ENCODE measurements at regions not wholly inside any gene's neighbourhood (a gene's known extent, or its start where the extent isn't known, plus 50 kb on each side); places are given as distances from the start of the nearest gene placed in this dataset.

DNA sequence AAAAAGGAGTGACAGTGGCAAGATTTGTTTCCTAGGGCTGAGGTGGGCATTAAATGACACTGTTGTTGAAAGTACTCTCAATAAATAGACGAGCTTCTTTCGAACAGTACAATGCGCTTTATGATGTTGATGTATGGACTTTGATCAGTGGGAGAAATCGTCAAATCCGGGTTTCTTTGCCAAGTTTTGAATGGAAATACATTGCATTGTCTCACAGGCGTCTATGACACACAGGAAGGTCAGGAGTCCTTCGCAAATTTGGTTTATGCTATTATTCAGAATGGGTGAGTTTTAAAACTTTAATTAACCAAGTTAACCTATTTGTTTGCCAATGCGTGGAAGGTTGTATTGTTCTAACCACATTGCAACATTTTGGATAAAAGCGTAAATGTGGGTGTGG lies 547.3 kb upstream of the SLC35B3 start:
- DNase-seq (no peak), ATAC-seq (no peak)
- no peaks in the 10 kb centered on the region for H3K27me3 ChIP-seq
- TF ChIP-seq CTCF (IDR thresholded peaks at IDR 0.05), result no peak
- no peaks in the 10 kb centered on the region for H3K4me1 ChIP-seq
- H3K36me3 ChIP-seq, result no peaks in the 10 kb centered on the region
- intact Hi-C loops (cut with DNase I), result no loop called here
- H3K9me3 ChIP-seq, result no peaks in the 10 kb centered on the region
- no peak overlapping the region for H3K4me3 ChIP-seq
- H3K27ac ChIP-seq, result no peak overlapping the region

- TF ChIP-seq CTCF (IDR thresholded peaks at IDR 0.05), result no peak
- H3K9me3 ChIP-seq, result peaks cover 10% of the 10 kb centered on the region
- no peak overlapping the region for H3K4me3 ChIP-seq
- DNase-seq (no peak), ATAC-seq (no peak)
- H3K36me3 ChIP-seq, result no peaks in the 10 kb centered on the region
- H3K27me3 ChIP-seq, result no peaks in the 10 kb centered on the region
- intact Hi-C loops (cut with DNase I), result no loop called here
- no peak overlapping the region for H3K27ac ChIP-seq
- no peaks in the 10 kb centered on the region for H3K4me1 ChIP-seq
These were observed 538.0 kb upstream of the SLC35B3 start for GRCh38 chr6:8973395-8973794.

DNA sequence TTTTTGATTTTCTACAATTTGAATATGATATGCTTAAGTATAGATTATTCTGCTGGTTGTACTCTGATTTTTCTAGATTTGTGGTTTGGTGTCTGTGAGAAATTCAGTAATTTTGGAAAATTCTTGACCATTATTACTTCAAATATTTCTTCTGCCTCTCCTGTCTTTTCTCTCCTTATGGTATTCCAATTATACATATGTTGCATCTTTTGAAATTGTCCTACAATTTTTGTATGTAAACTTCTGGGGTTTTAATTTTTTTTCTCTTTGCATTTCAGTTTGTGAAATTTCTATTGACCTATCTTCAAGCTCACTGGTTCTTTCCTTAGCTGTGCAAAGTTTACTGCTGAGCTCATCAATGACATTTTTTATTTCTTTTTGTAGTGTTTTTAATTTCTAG lies 534.4 kb upstream of the SLC35B3 start:
- peaks cover 10% of the 10 kb centered on the region for H3K9me3 ChIP-seq
- ATAC-seq, result no peak
- H3K4me3 ChIP-seq, result no peak overlapping the region
- no peak overlapping the region for H3K27ac ChIP-seq
- H3K36me3 ChIP-seq, result no peaks in the 10 kb centered on the region
- TF ChIP-seq CTCF (IDR thresholded peaks at IDR 0.05), result no peak
- no peaks in the 10 kb centered on the region for H3K27me3 ChIP-seq
- DNase-seq, result no peak
- intact Hi-C loops (cut with DNase I), result no loop called here
- no peaks in the 10 kb centered on the region for H3K4me1 ChIP-seq

DNA sequence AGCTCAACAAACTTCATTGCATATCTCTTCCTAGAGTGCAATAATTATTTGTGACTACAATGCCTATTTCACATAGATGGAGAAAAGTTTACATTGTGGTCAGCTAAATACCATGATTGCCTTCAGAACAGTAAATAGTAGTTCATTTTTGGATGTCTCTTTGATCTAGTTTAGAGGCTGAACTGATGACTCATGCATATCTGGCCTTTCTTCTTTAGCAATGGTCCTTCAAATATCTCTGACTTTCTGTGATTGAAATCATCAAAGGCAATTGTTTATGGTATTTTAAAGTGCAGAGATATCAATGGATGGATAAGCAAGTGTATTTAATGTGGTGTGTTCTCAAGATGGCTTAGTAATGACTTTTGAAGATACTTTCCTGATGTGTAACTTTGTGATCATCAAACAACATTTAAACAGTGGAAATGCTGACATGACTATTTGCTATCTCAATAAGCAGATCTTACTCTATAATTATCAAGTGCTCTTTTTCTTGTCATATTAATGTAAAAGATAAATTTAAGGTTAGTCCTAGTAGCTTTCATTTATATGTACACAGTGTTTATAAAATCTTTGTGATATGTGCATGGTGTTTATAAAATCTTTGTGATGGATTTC lies 523.7 kb upstream of the SLC35B3 start:
- Histone ChIP-seq H3K4me3 (no peak overlapping the region), H3K4me1 (no peaks in the 10 kb centered on the region), H3K9me3 (no peaks in the 10 kb centered on the region), H3K27ac (no peak overlapping the region), H3K36me3 (no peaks in the 10 kb centered on the region), H3K27me3 (no peaks in the 10 kb centered on the region)
- TF ChIP-seq CTCF (IDR thresholded peaks at IDR 0.05), result no peak
- intact Hi-C loops (cut with DNase I), result no loop called here
- no peak for ATAC-seq
- DNase-seq, result no peak

DNA sequence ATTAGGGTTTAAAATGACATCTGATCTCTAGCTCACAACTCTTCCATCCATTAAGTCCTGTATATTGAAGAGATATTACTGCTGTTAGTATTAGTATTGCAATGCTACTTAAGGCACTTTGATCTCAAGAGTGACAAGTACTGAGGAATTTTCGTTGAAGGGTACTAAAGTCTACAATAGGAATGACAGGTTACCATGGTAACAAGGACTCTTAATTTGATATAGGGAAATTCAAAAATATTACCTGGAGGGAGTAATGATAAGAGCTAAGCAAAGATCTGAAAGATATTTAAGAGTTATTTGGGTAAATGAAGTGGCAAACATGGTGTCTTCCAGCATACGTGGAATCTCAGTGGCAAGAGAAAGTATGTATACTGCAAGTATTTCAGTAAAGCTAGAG lies 518.0 kb upstream of the SLC35B3 start:
- no peak for TF ChIP-seq CTCF (IDR thresholded peaks at IDR 0.05)
- intact Hi-C loops (cut with DNase I), result no loop called here
- no peaks in the 10 kb centered on the region for H3K4me1 ChIP-seq
- DNase-seq (no peak), ATAC-seq (no peak)
- H3K27me3 ChIP-seq, result no peaks in the 10 kb centered on the region
- no peak overlapping the region for H3K27ac ChIP-seq
- no peaks in the 10 kb centered on the region for H3K9me3 ChIP-seq
- no peak overlapping the region for H3K4me3 ChIP-seq
- H3K36me3 ChIP-seq, result no peaks in the 10 kb centered on the region

DNA sequence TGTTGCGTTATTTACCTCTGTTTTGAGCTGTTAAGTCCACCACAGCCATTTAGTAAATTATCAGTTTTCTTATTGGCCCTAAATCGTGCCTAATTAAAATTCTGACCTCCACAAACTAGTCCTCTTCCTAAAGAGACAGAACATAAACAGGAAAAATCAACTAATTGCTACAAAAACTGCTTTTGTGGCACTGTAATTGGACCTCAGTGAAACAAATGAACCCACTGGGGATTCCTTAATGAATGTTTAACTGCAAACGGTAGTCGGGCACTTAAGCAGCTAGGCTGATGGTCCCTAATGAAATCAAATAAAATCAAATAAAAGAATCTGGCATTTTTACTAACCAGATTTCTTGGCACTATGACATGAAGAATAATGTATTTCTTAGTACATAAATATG lies 513.4 kb upstream of the SLC35B3 start:
- TF ChIP-seq CTCF (IDR thresholded peaks at IDR 0.05), result no peak
- H3K4me3 ChIP-seq, result no peak overlapping the region
- H3K4me1 ChIP-seq, result no peaks in the 10 kb centered on the region
- no peak overlapping the region for H3K27ac ChIP-seq
- H3K27me3 ChIP-seq, result no peaks in the 10 kb centered on the region
- H3K9me3 ChIP-seq, result no peaks in the 10 kb centered on the region
- DNase-seq (no peak), ATAC-seq (no peak)
- intact Hi-C loops (cut with DNase I), result no loop called here
- H3K36me3 ChIP-seq, result no peaks in the 10 kb centered on the region

Data from upper lobe of right lung (tissue), 1 donor.